ENCODE measurements at regions not wholly inside any gene's neighbourhood (a gene's known extent, or its start where the extent isn't known, plus 50 kb on each side); places are given as distances from the start of the nearest gene placed in this dataset.

- H3K27me3 ChIP-seq: no peaks in the 10 kb centered on the region
Measured at GRCh38 chr22:34592123-34592740, 473.7 kb upstream of the ISX start.

GRCh38 chr22:34599567-34599966 is 466.4 kb upstream of the ISX start:
- H3K4me1 ChIP-seq (ENCODE audit: low read depth): no peaks in the 10 kb centered on the region
- no peak for DNase-seq (ENCODE audit: low read depth in 1 of 2, low spot score in 1 of 2)
- H3K4me3 ChIP-seq: no peak overlapping the region
- H3K27me3 ChIP-seq: no peaks in the 10 kb centered on the region
- no peak for TF ChIP-seq CTCF (IDR thresholded peaks at IDR 0.05; ENCODE audit: low read depth, low read length)
- no peaks in the 10 kb centered on the region for H3K36me3 ChIP-seq
- H3K27ac ChIP-seq: no peak overlapping the region
- no peaks in the 10 kb centered on the region for H3K9me3 ChIP-seq (ENCODE audit: low read depth)

More at GRCh38 chr22:34592123-34592740, 473.7 kb upstream of the ISX start:
- no peaks in the 10 kb centered on the region for H3K4me1 ChIP-seq (ENCODE audit: low read depth)
- H3K4me3 ChIP-seq: no peak overlapping the region
- no peak for TF ChIP-seq CTCF (IDR thresholded peaks at IDR 0.05; ENCODE audit: low read depth, low read length)
- H3K9me3 ChIP-seq (ENCODE audit: low read depth): no peaks in the 10 kb centered on the region
- no peak for DNase-seq (ENCODE audit: low read depth in 1 of 2, low spot score in 1 of 2)
- H3K36me3 ChIP-seq: no peaks in the 10 kb centered on the region
- H3K27ac ChIP-seq: no peak overlapping the region

GRCh38 chr22:34604312-34604711 is 461.6 kb upstream of the ISX start:
- no peak overlapping the region for H3K27ac ChIP-seq
- no peak for TF ChIP-seq CTCF (IDR thresholded peaks at IDR 0.05; ENCODE audit: low read depth, low read length)
- H3K9me3 ChIP-seq (ENCODE audit: low read depth): no peaks in the 10 kb centered on the region
- no peaks in the 10 kb centered on the region for H3K27me3 ChIP-seq
- no peak overlapping the region for H3K4me3 ChIP-seq
- H3K4me1 ChIP-seq (ENCODE audit: low read depth): no peaks in the 10 kb centered on the region
- DNase-seq (ENCODE audit: low read depth in 1 of 2, low spot score in 1 of 2): no peak
- H3K36me3 ChIP-seq: no peaks in the 10 kb centered on the region

- no peaks in the 10 kb centered on the region for H3K27me3 ChIP-seq
- no peaks in the 10 kb centered on the region for H3K36me3 ChIP-seq
- no peak for TF ChIP-seq CTCF (IDR thresholded peaks at IDR 0.05; ENCODE audit: low read depth, low read length)
- H3K9me3 ChIP-seq (ENCODE audit: low read depth): no peaks in the 10 kb centered on the region
- no peak overlapping the region for H3K27ac ChIP-seq
- DNase-seq (ENCODE audit: low read depth in 1 of 2, low spot score in 1 of 2): no peak
- no peak overlapping the region for H3K4me3 ChIP-seq
- no peaks in the 10 kb centered on the region for H3K4me1 ChIP-seq (ENCODE audit: low read depth)
Measured at GRCh38 chr22:34608106-34608505, 457.9 kb upstream of the ISX start.

GRCh38 chr22:34608540-34609115 is 457.3 kb upstream of the ISX start:
- no peak for TF ChIP-seq CTCF (IDR thresholded peaks at IDR 0.05; ENCODE audit: low read depth, low read length)
- no peak overlapping the region for H3K4me3 ChIP-seq
- no peaks in the 10 kb centered on the region for H3K9me3 ChIP-seq (ENCODE audit: low read depth)
- no peaks in the 10 kb centered on the region for H3K27me3 ChIP-seq
- no peaks in the 10 kb centered on the region for H3K36me3 ChIP-seq
- DNase-seq (ENCODE audit: low read depth in 1 of 2, low spot score in 1 of 2): no peak
- H3K4me1 ChIP-seq (ENCODE audit: low read depth): no peaks in the 10 kb centered on the region
- no peak overlapping the region for H3K27ac ChIP-seq
